SK-N-SH (cell line): ENCODE measurements at regions not wholly inside any gene's neighbourhood (a gene's known extent, or its start where the extent isn't known, plus 50 kb on each side); places are given as distances from the start of the nearest gene placed in this dataset.

Experiments
- CTCF ChIA-PET: fragments of 300-600, 350-600 bp; formaldehyde crosslinking; extraction: SDS; loops from one replicate; lab custom pipeline; 2021; lab: Yijun Ruan, JAX
- POLR2A ChIA-PET: fragments of 350-600 bp; sonication (Branson Sonifier 250); formaldehyde crosslinking; extraction: SDS; loops from one replicate; lab custom pipeline; 2020; ENCODE audit warnings: antibody characterized with exemption, inconsistent platforms; lab: Yijun Ruan, JAX
- DNase-seq: peaks from one replicate; pipeline ENCODE4 v3.0.0; 2012
- H2AFZ ChIP-seq: fragments of 200-600 bp; sonication (generic); 2 replicates; pipeline ENCODE4 v1.8.1; 2016; ENCODE audit warnings: antibody characterized with exemption, mild to moderate bottlenecking, low read depth
- H3F3A ChIP-seq: fragments of 200-600 bp; sonication (generic); replicated peaks from 2 replicates; pipeline ENCODE3; 2016; ENCODE audit warnings: antibody characterized with exemption, mild to moderate bottlenecking; ENCODE audit not compliant: insufficient read depth
- H3K27ac ChIP-seq, 2 experiments: fragments of 200-500 bp in 1 of 2; fragments of 200-600 bp in 1 of 2; sonication (Bioruptor generic) in 1 of 2; sonication (generic), shearing (Covaris generic) in 1 of 2; 2 replicates each; pipeline versions ENCODE4 v1.5.1 to v1.6.1; 2014 to 2016; ENCODE audit warnings: low read depth in 2 of 2, inconsistent platforms in 1 of 2, low read length in 1 of 2, mild to moderate bottlenecking in 1 of 2, mixed read lengths in 1 of 2
- H3K27me3 ChIP-seq: fragments of 200-600 bp; sonication (generic), shearing (Covaris generic); 2 replicates; pipeline ENCODE4 v1.6.1; 2016; ENCODE audit warnings: mixed run types; ENCODE audit not compliant: insufficient read depth
- H3K36me3 ChIP-seq, 2 experiments: fragments of 200-500 bp in 1 of 2; fragments of 200-600 bp in 1 of 2; sonication (Bioruptor generic) in 1 of 2; sonication (generic) in 1 of 2; replicated peaks in 1 of 2; 2 replicates each; pipeline versions ENCODE3 to v1.5.1; 2014 to 2016; ENCODE audit warnings: low read length in 1 of 2, mild to moderate bottlenecking in 1 of 2; ENCODE audit not compliant: insufficient read depth in 2 of 2, control insufficient read depth in 1 of 2
- H3K4me1 ChIP-seq, 2 experiments: fragments of 200-500 bp in 1 of 2; fragments of 200-600 bp in 1 of 2; sonication (Bioruptor generic) in 1 of 2; sonication (generic), shearing (Covaris generic) in 1 of 2; 2 replicates each; pipeline versions ENCODE4 v1.5.1 to v1.6.1; 2014 to 2016; ENCODE audit warnings: low read depth in 1 of 2, low read length in 1 of 2, mixed run types in 1 of 2; ENCODE audit not compliant: insufficient read depth in 2 of 2, control insufficient read depth in 1 of 2
- H3K4me2 ChIP-seq: fragments of 200-600 bp; sonication (generic), shearing (Covaris generic); 2 replicates; pipeline ENCODE4 v1.6.1; 2017; ENCODE audit warnings: mixed run types
- H3K4me3 ChIP-seq, 2 experiments: fragments of 200-500 bp in 1 of 2; fragments of 200-600 bp in 1 of 2; sonication (Bioruptor generic) in 1 of 2; sonication (generic), shearing (Covaris generic) in 1 of 2; 2 replicates each; pipeline versions ENCODE4 v1.5.1 to v1.8.1; 2014 to 2016; ENCODE audit warnings: low read depth in 2 of 2, inconsistent platforms in 1 of 2, low read length in 1 of 2, mild to moderate bottlenecking in 1 of 2, mixed read lengths in 1 of 2, moderate library complexity in 1 of 2
- H3K79me2 ChIP-seq: fragments of 200-600 bp; sonication (generic); 2 replicates; pipeline ENCODE4 v1.8.1; 2017; ENCODE audit warnings: mild to moderate bottlenecking; ENCODE audit not compliant: insufficient read depth
- H3K9ac ChIP-seq: fragments of 200-600 bp; sonication (generic); 2 replicates; pipeline ENCODE4 v1.6.1; 2017; ENCODE audit warnings: mixed run types
- H3K9me2 ChIP-seq: fragments of 200-600 bp; sonication (generic); 2 replicates; pipeline ENCODE4 v1.6.1; 2017; ENCODE audit warnings: mixed run types
- H3K9me3 ChIP-seq: fragments of 200-600 bp; sonication (generic); 2 replicates; pipeline ENCODE4 v1.6.1; 2017; ENCODE audit warnings: mixed run types, mild to moderate bottlenecking, moderate library complexity
- H4K20me1 ChIP-seq: fragments of 200-600 bp; sonication (generic); 2 replicates; pipeline ENCODE4 v1.6.1; 2017; ENCODE audit warnings: mild to moderate bottlenecking, mixed run types; ENCODE audit not compliant: insufficient read depth
- CHD2 ChIP-seq: fragments of 150-350 bp; IDR thresholded peaks from 2 replicates; pipeline ENCODE4 v1.6.1; 2018; ENCODE audit warnings: low read length; ENCODE audit not compliant: partially characterized antibody
- EP300 ChIP-seq, 2 experiments: IDR thresholded peaks; 2 replicates each; pipeline versions ENCODE4 v1.4.0 to v1.6.1; 2012; ENCODE audit warnings: borderline replicate concordance in 1 of 2, low read depth in 1 of 2, low read length in 1 of 2
- FOXM1 ChIP-seq: IDR thresholded peaks from 2 replicates; pipeline ENCODE4 v1.4.0; 2012; ENCODE audit warnings: low read depth, mild to moderate bottlenecking
- PBX3 ChIP-seq: IDR thresholded peaks from 2 replicates; pipeline ENCODE4; 2012
- REST ChIP-seq: IDR thresholded peaks from 2 replicates; pipeline ENCODE4 v1.6.1; 2012; ENCODE audit warnings: mild to moderate bottlenecking, low read depth, low read length, moderate library complexity
- SMC3 ChIP-seq: IDR thresholded peaks from 2 replicates; pipeline ENCODE4 v1.6.1; 2012; ENCODE audit warnings: low read depth, low read length, improper control_type of control experiment
- TEAD4 ChIP-seq: IDR thresholded peaks from 2 replicates; pipeline ENCODE4 v1.4.0; 2012; ENCODE audit warnings: mild to moderate bottlenecking, borderline replicate concordance; ENCODE audit not compliant: insufficient read depth
- USF1 ChIP-seq: IDR thresholded peaks from 2 replicates; pipeline ENCODE4 v1.4.0; 2012; ENCODE audit warnings: low read depth, borderline replicate concordance
- WGBS: methylation state at CpG from one replicate; pipeline ENCODE4 v1.1.6; 2017; ENCODE audit warnings: low lambda C conversion rate; 5-methylcytosine and 5-hydroxymethylcytosine counted together
- TF ChIP-seq, protein P1 (sequence below): IDR thresholded peaks from 2 replicates; pipeline ENCODE4 v1.4.0; 2012; ENCODE audit warnings: low read depth, borderline replicate concordance
- TF ChIP-seq, protein P2 (sequence below): IDR thresholded peaks from 2 replicates; pipeline ENCODE4 v1.4.0; 2012; ENCODE audit warnings: low read depth

DNA sequence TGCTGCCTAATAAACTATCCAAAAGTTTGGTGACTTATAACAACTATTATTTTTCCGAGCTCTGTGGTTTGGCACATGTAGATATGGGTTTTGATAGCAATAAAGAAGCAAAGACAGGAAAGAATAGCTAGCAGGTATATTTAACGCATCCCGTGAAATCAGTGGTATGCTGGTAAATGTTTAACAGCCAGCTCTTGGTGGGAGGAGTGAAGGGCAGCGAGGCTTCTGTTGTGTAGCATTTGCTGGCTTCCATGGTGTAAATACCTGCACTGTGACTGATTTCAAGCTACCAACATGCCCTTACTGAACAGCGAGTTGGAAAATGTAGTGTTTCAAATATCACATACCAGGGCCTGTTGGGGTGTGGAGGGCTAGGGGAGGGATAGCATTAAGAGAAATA lies 291.0 kb downstream of the PRDM2 start:
- Histone ChIP-seq H3K9me2 (no peaks in the 10 kb centered on the region), H3K36me3 (no peaks in the 10 kb centered on the region), H3F3A (no peaks in the 10 kb centered on the region), H3K9me3 (no peaks in the 10 kb centered on the region), H3K9ac (no peak overlapping the region), H3K4me3 (no peak overlapping the region), H3K27me3 (no peaks in the 10 kb centered on the region), H3K27ac (no peak overlapping the region), H4K20me1 (no peaks in the 10 kb centered on the region), H3K4me1 (no peaks in the 10 kb centered on the region), H2AFZ (no peak overlapping the region), H3K79me2 (no peaks in the 10 kb centered on the region), H3K4me2 (no peak overlapping the region)
- POLR2A ChIA-PET: no interaction called here
- WGBS: 7% methylated on average over 5 of the region's 5 CpGs
- DNase-seq: no peak
- CTCF ChIA-PET: interaction anchor here (1.3 kb wide), 1 partner anchor 26 kb away, joined by 3 read pairs; no protein-coding TSS in a partner anchor
- no peak for TF ChIP-seq FOXM1
- no peak for TF ChIP-seq EP300 (IDR thresholded peaks at IDR 0.05; ENCODE audit: borderline replicate concordance in 1 of 2, low read depth in 1 of 2, low read length in 1 of 2)

DNA sequence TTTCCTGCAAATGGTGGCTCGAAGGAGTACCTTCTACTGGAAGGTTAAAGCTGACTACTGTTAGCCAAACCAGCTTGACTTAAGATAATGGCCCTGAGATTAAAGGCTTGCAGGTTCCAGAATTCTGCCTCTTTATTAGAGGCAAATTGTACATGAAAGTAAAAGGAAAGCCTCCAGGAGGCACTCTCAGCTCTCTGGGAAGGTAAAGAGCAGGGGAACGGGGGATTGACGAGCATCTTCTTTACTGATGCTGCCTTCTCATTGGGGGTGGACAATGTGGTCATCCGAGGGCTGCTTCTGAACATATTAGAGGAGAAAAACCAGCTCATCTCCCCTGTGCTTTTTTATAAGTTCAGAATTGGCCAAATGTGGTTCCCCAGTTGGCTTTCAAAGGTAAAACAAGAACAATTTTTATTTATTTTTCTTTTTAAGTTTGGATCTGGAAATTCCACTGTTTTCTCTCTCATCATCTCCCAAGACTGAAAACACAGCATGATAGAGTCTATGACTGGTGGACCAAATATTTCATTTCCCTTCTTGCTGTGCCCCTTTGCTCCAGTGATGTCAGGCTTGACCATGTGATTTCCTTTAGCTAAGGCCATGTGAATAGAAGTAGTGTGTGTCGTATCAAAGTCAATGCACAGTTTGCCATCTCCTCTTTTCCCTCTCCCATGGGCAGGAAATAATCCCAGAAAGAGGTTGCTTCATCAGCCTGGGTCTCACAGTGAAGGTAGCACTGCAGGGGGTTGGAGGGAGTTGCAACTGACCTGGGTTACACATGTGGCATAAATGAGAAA lies 292.7 kb downstream of the PRDM2 start:
- Histone ChIP-seq H3K4me2 (no peak overlapping the region), H2AFZ (no peak overlapping the region), H3K79me2 (no peaks in the 10 kb centered on the region), H3K9ac (no peak overlapping the region), H3K36me3 (no peaks in the 10 kb centered on the region), H3K27ac (no peak overlapping the region), H3K9me2 (no peaks in the 10 kb centered on the region), H3K4me1 (no peaks in the 10 kb centered on the region), H3K27me3 (no peaks in the 10 kb centered on the region), H3K4me3 (no peak overlapping the region), H4K20me1 (no peaks in the 10 kb centered on the region), H3F3A (no peaks in the 10 kb centered on the region), H3K9me3 (no peaks in the 10 kb centered on the region)
- no peak for DNase-seq
- CTCF ChIA-PET: interaction anchor here (1.3 kb wide), 1 partner anchor 24 kb away, joined by 3 read pairs; no protein-coding TSS in a partner anchor
- 0% methylated on average over 5 of the region's 5 CpGs for WGBS
- TF ChIP-seq TEAD4: no peak
- no peak for TF ChIP-seq PBX3
- no peak for TF ChIP-seq SMC3
- no peak for TF ChIP-seq CHD2
- no peak for TF ChIP-seq FOXM1
- POLR2A ChIA-PET: no interaction called here

DNA sequence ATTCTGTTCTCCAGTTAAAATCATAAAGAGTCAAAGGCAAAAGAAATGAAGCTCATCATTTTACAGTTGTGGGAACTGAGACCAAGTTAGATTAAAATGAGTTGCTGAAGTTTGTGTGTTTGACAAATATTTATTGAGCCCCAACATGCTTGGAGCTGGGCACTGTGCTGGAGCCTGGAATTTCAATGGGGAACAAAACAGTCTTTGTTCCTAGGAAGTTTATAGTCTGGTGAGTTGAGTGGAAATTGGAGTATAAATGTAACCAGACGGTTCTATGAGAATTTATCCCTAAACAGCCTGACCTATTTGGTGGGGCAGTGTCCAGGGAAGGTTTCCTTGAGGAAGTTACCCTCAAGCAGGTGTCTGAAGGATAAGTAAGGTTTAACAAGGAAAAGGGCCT lies 294.4 kb downstream of the PRDM2 start:
- no peaks in the 10 kb centered on the region for H3K9me3 ChIP-seq
- H3K4me3 ChIP-seq: no peak overlapping the region
- H3F3A ChIP-seq: no peaks in the 10 kb centered on the region
- DNase-seq: no peak
- ChIA-PET CTCF (no interaction called here), POLR2A (no interaction called here)
- H3K79me2 ChIP-seq: no peaks in the 10 kb centered on the region
- H4K20me1 ChIP-seq: no peaks in the 10 kb centered on the region
- no peak overlapping the region for H3K27ac ChIP-seq
- WGBS: 0% methylated on average over 1 of the region's 1 CpG
- H3K9me2 ChIP-seq: no peaks in the 10 kb centered on the region
- no peak overlapping the region for H3K9ac ChIP-seq
- H3K27me3 ChIP-seq: no peaks in the 10 kb centered on the region
- no peaks in the 10 kb centered on the region for H3K36me3 ChIP-seq
- H3K4me1 ChIP-seq: no peaks in the 10 kb centered on the region
- no peak overlapping the region for H2AFZ ChIP-seq
- no peak overlapping the region for H3K4me2 ChIP-seq
- no peak for TF ChIP-seq USF1
- TF ChIP-seq, protein P1, sequence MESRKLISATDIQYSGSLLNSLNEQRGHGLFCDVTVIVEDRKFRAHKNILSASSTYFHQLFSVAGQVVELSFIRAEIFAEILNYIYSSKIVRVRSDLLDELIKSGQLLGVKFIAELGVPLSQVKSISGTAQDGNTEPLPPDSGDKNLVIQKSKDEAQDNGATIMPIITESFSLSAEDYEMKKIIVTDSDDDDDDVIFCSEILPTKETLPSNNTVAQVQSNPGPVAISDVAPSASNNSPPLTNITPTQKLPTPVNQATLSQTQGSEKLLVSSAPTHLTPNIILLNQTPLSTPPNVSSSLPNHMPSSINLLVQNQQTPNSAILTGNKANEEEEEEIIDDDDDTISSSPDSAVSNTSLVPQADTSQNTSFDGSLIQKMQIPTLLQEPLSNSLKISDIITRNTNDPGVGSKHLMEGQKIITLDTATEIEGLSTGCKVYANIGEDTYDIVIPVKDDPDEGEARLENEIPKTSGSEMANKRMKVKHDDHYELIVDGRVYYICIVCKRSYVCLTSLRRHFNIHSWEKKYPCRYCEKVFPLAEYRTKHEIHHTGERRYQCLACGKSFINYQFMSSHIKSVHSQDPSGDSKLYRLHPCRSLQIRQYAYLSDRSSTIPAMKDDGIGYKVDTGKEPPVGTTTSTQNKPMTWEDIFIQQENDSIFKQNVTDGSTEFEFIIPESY: no peak
- no peak for TF ChIP-seq REST
- TF ChIP-seq PBX3: no peak
- TF ChIP-seq, protein P2, sequence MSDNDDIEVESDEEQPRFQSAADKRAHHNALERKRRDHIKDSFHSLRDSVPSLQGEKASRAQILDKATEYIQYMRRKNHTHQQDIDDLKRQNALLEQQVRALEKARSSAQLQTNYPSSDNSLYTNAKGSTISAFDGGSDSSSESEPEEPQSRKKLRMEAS: no peak
